Activated CD4-positive, alpha-beta memory T cell treated with anti-CD3 and anti-CD28 coated beads for 36 hours (primary cell): ENCODE measurements at regions not wholly inside any gene's neighbourhood (a gene's known extent, or its start where the extent isn't known, plus 50 kb on each side); places are given as distances from the start of the nearest gene placed in this dataset.

ENCODE experiments used
- CTCF ChIA-PET: fragments of 350-600 bp; sonication (Branson Sonifier 250); formaldehyde crosslinking; loops from one replicate; lab custom pipeline; 2021; ENCODE audit warnings: antibody characterized with exemption, inconsistent platforms; lab: Charles Lee
- POLR2A ChIA-PET: fragments of 350-600 bp; sonication (Branson Sonifier 250); formaldehyde crosslinking; loops from one replicate; lab custom pipeline; 2021; ENCODE audit warnings: antibody characterized with exemption; lab: Charles Lee
- DNase-seq: peaks from one replicate; pipeline ENCODE4 v3.0.0-alpha.2; 2020
- H3K27ac Mint-ChIP-seq: one replicate; pipeline ENCODE4 v1.8.0; 2021; ENCODE audit warnings: mixed read lengths
- H3K27me3 Mint-ChIP-seq: one replicate; pipeline ENCODE4 v1.8.0; 2021; ENCODE audit warnings: mixed read lengths
- H3K36me3 Mint-ChIP-seq: one replicate; pipeline ENCODE4 v1.8.0; 2021; ENCODE audit warnings: mixed read lengths
- H3K4me1 Mint-ChIP-seq: one replicate; pipeline ENCODE4 v1.8.0; 2021; ENCODE audit warnings: low read depth, mixed read lengths
- H3K4me3 Mint-ChIP-seq: one replicate; pipeline ENCODE4 v1.8.0; 2021; ENCODE audit warnings: mild to moderate bottlenecking, mixed read lengths
- H3K9me3 Mint-ChIP-seq: one replicate; pipeline ENCODE4 v1.8.0; 2021; ENCODE audit warnings: mixed read lengths
- intact Hi-C: fragments of 100-400 bp; cut with micrococcal nuclease; formaldehyde crosslinking; loops from one replicate; pipeline ENCODE4 v1.15.1; 2023

- peaks cover 2% of the 10 kb centered on the region for H3K27me3 Mint-ChIP-seq
- no peak overlapping the region for H3K27ac Mint-ChIP-seq
- peaks cover 2% of the 10 kb centered on the region for H3K4me1 Mint-ChIP-seq
- ChIA-PET CTCF (interaction anchor here (0.6 kb wide), 1 partner anchor 327 kb away, joined by 4 read pairs; no protein-coding TSS in a partner anchor), POLR2A (no interaction called here)
- H3K4me3 Mint-ChIP-seq: no peak overlapping the region
- no peaks in the 10 kb centered on the region for H3K36me3 Mint-ChIP-seq
- DNase-seq: no peak
- H3K9me3 Mint-ChIP-seq: no peaks in the 10 kb centered on the region
- intact Hi-C loops: no loop called here
Measured at GRCh38 chr3:177687291-177687690, 490.0 kb upstream of the TBL1XR1 start.

GRCh38 chr3:177688152-177688551, 490.9 kb upstream of the TBL1XR1 start:
- peaks cover 2% of the 10 kb centered on the region for H3K4me1 Mint-ChIP-seq
- H3K9me3 Mint-ChIP-seq: no peaks in the 10 kb centered on the region
- ChIA-PET CTCF (no interaction called here), POLR2A (no interaction called here)
- H3K4me3 Mint-ChIP-seq: no peak overlapping the region
- H3K27ac Mint-ChIP-seq: no peak overlapping the region
- no peak for DNase-seq
- H3K36me3 Mint-ChIP-seq: no peaks in the 10 kb centered on the region
- H3K27me3 Mint-ChIP-seq: peaks cover 2% of the 10 kb centered on the region
- intact Hi-C loops: no loop called here

GRCh38 chr3:177689077-177689476, 491.8 kb upstream of the TBL1XR1 start:
- peaks cover 2% of the 10 kb centered on the region for H3K27me3 Mint-ChIP-seq
- POLR2A ChIA-PET: no interaction called here
- no peak overlapping the region for H3K4me3 Mint-ChIP-seq
- intact Hi-C loops: no loop called here
- DNase-seq: no peak
- CTCF ChIA-PET: no interaction called here
- H3K27ac Mint-ChIP-seq: no peak overlapping the region
- no peaks in the 10 kb centered on the region for H3K36me3 Mint-ChIP-seq
- H3K9me3 Mint-ChIP-seq: no peaks in the 10 kb centered on the region
- no peaks in the 10 kb centered on the region for H3K4me1 Mint-ChIP-seq

- CTCF ChIA-PET: no interaction called here
- Mint-ChIP-seq H3K36me3 (no peaks in the 10 kb centered on the region), H3K9me3 (no peaks in the 10 kb centered on the region), H3K4me1 (peaks cover 2% of the 10 kb centered on the region), H3K27me3 (peaks cover 2% of the 10 kb centered on the region), H3K27ac (no peak overlapping the region), H3K4me3 (no peak overlapping the region)
- intact Hi-C loops: no loop called here
- no peak for DNase-seq
- POLR2A ChIA-PET: no interaction called here
Measured at GRCh38 chr3:177689869-177690268, 492.6 kb upstream of the TBL1XR1 start.

DNA sequence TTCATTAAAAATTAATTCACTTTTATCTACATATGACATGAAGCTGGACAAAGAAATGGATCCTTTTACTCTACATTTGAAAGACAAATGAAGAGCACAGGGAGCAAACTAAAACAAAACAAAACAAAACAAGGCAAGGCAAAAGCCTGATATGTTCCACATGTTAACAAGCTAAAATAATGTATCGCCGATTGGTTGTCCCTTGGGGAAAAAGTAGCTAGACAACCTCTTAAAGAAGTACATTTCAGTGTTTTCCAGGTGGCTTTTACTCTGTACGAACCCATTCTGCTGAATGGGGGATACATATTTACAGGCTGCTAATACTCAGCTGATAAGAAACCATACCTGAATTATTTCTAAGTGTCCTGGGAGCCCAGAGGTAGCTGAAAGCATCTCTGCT, 493.0 kb upstream of the TBL1XR1 start:
- CTCF ChIA-PET: no interaction called here
- H3K9me3 Mint-ChIP-seq: no peaks in the 10 kb centered on the region
- intact Hi-C loops: no loop called here
- H3K4me1 Mint-ChIP-seq: peaks cover 2% of the 10 kb centered on the region
- POLR2A ChIA-PET: no interaction called here
- H3K4me3 Mint-ChIP-seq: no peak overlapping the region
- H3K27me3 Mint-ChIP-seq: peaks cover 2% of the 10 kb centered on the region
- no peaks in the 10 kb centered on the region for H3K36me3 Mint-ChIP-seq
- DNase-seq: no peak
- no peak overlapping the region for H3K27ac Mint-ChIP-seq

- Mint-ChIP-seq H3K27me3 (peaks cover 2% of the 10 kb centered on the region), H3K9me3 (no peaks in the 10 kb centered on the region), H3K4me1 (peaks cover 2% of the 10 kb centered on the region), H3K4me3 (no peak overlapping the region), H3K27ac (no peak overlapping the region), H3K36me3 (no peaks in the 10 kb centered on the region)
- intact Hi-C loops: no loop called here
- ChIA-PET CTCF (no interaction called here), POLR2A (no interaction called here)
- no peak for DNase-seq
Measured at GRCh38 chr3:177692304-177692975, 495.2 kb upstream of the TBL1XR1 start.

GRCh38 chr3:177693616-177694264, 496.5 kb upstream of the TBL1XR1 start:
- CTCF ChIA-PET: interaction anchor here (0.6 kb wide), 1 partner anchor 666 kb away, joined by 3 read pairs; no protein-coding TSS in a partner anchor
- intact Hi-C loops: no loop called here

GRCh38 chr3:177694316-177694715, 497.0 kb upstream of the TBL1XR1 start:
- peaks cover 2% of the 10 kb centered on the region for H3K4me1 Mint-ChIP-seq
- peaks cover 2% of the 10 kb centered on the region for H3K27me3 Mint-ChIP-seq
- no peak for DNase-seq
- CTCF ChIA-PET: no interaction called here
- no peaks in the 10 kb centered on the region for H3K9me3 Mint-ChIP-seq
- no peak overlapping the region for H3K27ac Mint-ChIP-seq
- no peak overlapping the region for H3K4me3 Mint-ChIP-seq
- H3K36me3 Mint-ChIP-seq: no peaks in the 10 kb centered on the region
- intact Hi-C loops: no loop called here
- POLR2A ChIA-PET: no interaction called here

More at GRCh38 chr3:177693616-177694264, 496.5 kb upstream of the TBL1XR1 start:
- DNase-seq: no peak
- H3K27ac Mint-ChIP-seq: no peak overlapping the region
- H3K4me1 Mint-ChIP-seq: peaks cover 2% of the 10 kb centered on the region
- H3K4me3 Mint-ChIP-seq: no peak overlapping the region
- no peaks in the 10 kb centered on the region for H3K36me3 Mint-ChIP-seq
- POLR2A ChIA-PET: no interaction called here
- H3K9me3 Mint-ChIP-seq: no peaks in the 10 kb centered on the region
- peaks cover 2% of the 10 kb centered on the region for H3K27me3 Mint-ChIP-seq

- H3K27ac Mint-ChIP-seq: no peak overlapping the region
- H3K27me3 Mint-ChIP-seq: peaks cover 2% of the 10 kb centered on the region
- peaks cover 2% of the 10 kb centered on the region for H3K4me1 Mint-ChIP-seq
- intact Hi-C loops: no loop called here
- DNase-seq: no peak
- ChIA-PET POLR2A (no interaction called here), CTCF (no interaction called here)
- no peaks in the 10 kb centered on the region for H3K36me3 Mint-ChIP-seq
- H3K4me3 Mint-ChIP-seq: no peak overlapping the region
- no peaks in the 10 kb centered on the region for H3K9me3 Mint-ChIP-seq
Measured at GRCh38 chr3:177694951-177695350, 497.7 kb upstream of the TBL1XR1 start.

DNA sequence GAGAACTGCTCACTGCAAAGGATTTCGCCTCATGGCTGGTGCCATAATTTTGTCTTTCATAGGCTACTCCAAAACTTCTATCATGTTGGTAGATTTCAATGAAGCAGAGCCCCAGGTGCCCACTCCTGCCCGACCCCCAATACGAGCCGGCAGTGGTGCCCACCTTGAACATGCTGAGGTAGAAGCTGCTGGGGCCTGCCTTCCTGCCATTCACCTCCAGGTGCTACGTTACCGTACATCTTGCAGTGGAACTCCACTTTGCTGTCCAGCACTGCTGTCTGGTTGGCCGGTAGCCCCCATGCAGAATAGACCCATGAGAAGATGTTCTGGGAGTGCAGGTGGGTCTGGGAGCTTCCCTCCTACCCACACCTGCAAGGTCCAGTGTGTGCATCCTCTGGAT, 502.8 kb upstream of the TBL1XR1 start:
- DNase-seq: no peak
- H3K9me3 Mint-ChIP-seq: no peaks in the 10 kb centered on the region
- no peaks in the 10 kb centered on the region for H3K4me1 Mint-ChIP-seq
- ChIA-PET POLR2A (no interaction called here), CTCF (no interaction called here)
- intact Hi-C loops: no loop called here
- H3K36me3 Mint-ChIP-seq: no peaks in the 10 kb centered on the region
- no peak overlapping the region for H3K4me3 Mint-ChIP-seq
- no peaks in the 10 kb centered on the region for H3K27me3 Mint-ChIP-seq
- H3K27ac Mint-ChIP-seq: no peak overlapping the region

DNA sequence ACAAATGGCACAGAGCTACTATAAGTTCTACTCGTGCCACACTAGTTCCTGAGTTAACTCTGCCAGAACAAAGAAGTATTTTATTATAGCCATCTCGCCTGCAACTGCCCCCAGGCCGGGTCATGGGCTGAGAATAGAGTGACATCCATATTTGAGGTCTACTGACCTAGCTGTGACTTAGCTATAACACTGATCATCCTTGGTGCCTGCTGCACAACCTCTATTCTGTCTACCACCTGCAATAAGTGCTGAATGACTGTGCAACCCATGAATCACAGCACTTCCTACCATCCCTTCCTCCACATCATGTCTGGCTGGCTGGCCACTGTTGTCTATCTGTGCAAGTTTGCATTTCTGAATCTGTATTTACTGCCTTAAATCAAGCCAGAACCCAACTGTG, 506.5 kb upstream of the TBL1XR1 start:
- ChIA-PET CTCF (interaction anchor here (0.5 kb wide), 1 partner anchor 9 kb away, joined by 3 read pairs; no protein-coding TSS in a partner anchor), POLR2A (no interaction called here)
- no peaks in the 10 kb centered on the region for H3K27me3 Mint-ChIP-seq
- no peaks in the 10 kb centered on the region for H3K4me1 Mint-ChIP-seq
- no peak overlapping the region for H3K4me3 Mint-ChIP-seq
- intact Hi-C loops: no loop called here
- H3K36me3 Mint-ChIP-seq: no peaks in the 10 kb centered on the region
- peak; percentile 16 for DNase-seq
- no peaks in the 10 kb centered on the region for H3K9me3 Mint-ChIP-seq
- H3K27ac Mint-ChIP-seq: no peak overlapping the region

DNA sequence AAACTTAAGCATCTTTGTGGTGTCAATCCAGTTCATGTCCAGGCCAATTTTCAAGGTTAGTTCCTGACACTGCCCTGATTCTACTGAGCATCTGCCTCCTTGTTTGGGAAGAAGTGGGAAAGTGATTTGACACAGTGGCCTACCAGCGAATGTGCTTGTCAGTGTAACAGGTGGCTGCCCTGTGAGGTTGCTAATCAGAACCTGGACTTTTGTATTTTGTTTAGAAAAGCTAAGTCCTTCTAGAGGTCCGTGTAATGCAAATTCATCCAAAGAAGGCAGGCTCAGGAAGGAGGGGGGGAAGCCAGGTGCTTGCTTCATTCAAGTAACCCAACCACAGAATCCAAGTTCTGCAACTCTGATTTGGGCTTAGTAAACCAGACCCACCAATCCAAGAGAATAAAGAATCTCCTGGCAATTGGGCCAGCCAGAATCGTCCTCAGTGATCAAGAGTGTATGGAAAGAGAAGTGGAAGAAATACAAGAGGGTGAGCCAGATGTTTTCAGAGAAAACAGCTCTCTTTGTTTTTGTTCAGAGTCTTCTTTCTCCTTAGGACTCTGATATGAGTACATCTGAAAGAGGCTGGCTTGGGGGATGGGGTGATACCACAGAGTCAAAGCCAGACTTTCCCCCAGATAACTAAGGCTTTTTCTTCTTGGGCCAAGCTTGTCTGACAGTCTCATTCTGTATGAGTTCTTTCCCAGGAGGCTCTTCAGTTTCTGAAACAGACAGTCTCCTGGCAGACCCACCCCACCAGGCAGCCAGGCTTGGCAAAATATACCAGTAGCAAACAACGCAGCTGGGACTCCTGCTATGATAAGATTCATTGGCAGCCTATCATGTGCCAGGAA, 508.9 kb upstream of the TBL1XR1 start:
- CTCF ChIA-PET: no interaction called here
- POLR2A ChIA-PET: no interaction called here
- intact Hi-C loops: no loop called here
- Mint-ChIP-seq H3K27me3 (no peaks in the 10 kb centered on the region), H3K36me3 (no peaks in the 10 kb centered on the region), H3K27ac (no peak overlapping the region), H3K4me1 (no peaks in the 10 kb centered on the region), H3K9me3 (no peaks in the 10 kb centered on the region), H3K4me3 (no peak overlapping the region)
- no peak for DNase-seq
